ENCODE measurements at regions not wholly inside any gene's neighbourhood (a gene's known extent, or its start where the extent isn't known, plus 50 kb on each side); places are given as distances from the start of the nearest gene placed in this dataset.
A peak's percentile ranks its signal among the peaks of the same experiment; 100 is the strongest.

- Histone ChIP-seq H2AFZ (ENCODE audit: low read depth) (no peak overlapping the region), H3K9me2 (no peaks in the 10 kb centered on the region), H4K20me1 (ENCODE audit: insufficient read depth) (no peaks in the 10 kb centered on the region), H3K79me2 (ENCODE audit: insufficient read depth) (no peaks in the 10 kb centered on the region), H3K4me3 (ENCODE audit: low read depth in 2 of 2, low read length in 1 of 2) (no peak overlapping the region), H3F3A (replicated peaks; ENCODE audit: insufficient read depth) (peaks cover 35% of the 10 kb centered on the region), H3K4me2 (peak overlapping the region; percentile 41; the same call in 1 of the 2 replicates), H3K36me3 (replicated peaks in 1 of 2; ENCODE audit: control insufficient read depth in 1 of 2, insufficient read depth in 2 of 2, low read length in 1 of 2) (no peaks in the 10 kb centered on the region), H3K27me3 (ENCODE audit: insufficient read depth) (no peaks in the 10 kb centered on the region), H3K9ac (peak overlapping the region; percentile 59), H3K4me1 (ENCODE audit: control insufficient read depth in 1 of 2, insufficient read depth in 2 of 2, low read depth in 1 of 2, low read length in 1 of 2) (peaks cover 12 to 19% of the 10 kb centered on the region in 2 experiments; a peak in 3 of 4 replicates), H3K9me3 (no peaks in the 10 kb centered on the region), H3K27ac (ENCODE audit: low read depth in 2 of 2, low read length in 1 of 2) (peak overlapping the region; percentile 93 to 95)
- ChIA-PET POLR2A (no interaction called here), CTCF (interaction anchor here (1.0 to 1.8 kb wide), 7 partner anchors 8 to 179 kb away, joined by 3 to 9 read pairs (median 3); partner anchors contain the start of genes EHBP1 and TMEM17)
- 15% methylated on average over 3 of the region's 3 CpGs for WGBS (ENCODE audit: low lambda C conversion rate)
- DNase-seq = peak; percentile 57
- TF ChIP-seq RAD21 (IDR thresholded peaks at IDR 0.05; ENCODE audit: low read length) = peak; percentile 10; the same call in 1 of the 2 replicates
- peak; percentile 85; the same call in 1 of the 2 replicates for TF ChIP-seq RCOR1 (IDR thresholded peaks at IDR 0.05; ENCODE audit: low read length)
- TF ChIP-seq GABPA (IDR thresholded peaks at IDR 0.05; ENCODE audit: low read depth) = no peak
- TF ChIP-seq USF2 (IDR thresholded peaks at IDR 0.05; ENCODE audit: borderline replicate concordance, low read depth, low read length) = no peak
- peak; percentile 56; the same call in 1 of the 2 replicates for TF ChIP-seq TAF1 (IDR thresholded peaks at IDR 0.05; ENCODE audit: borderline replicate concordance, low read depth, low read length)
- TF ChIP-seq NFIC (IDR thresholded peaks at IDR 0.05; ENCODE audit: borderline replicate concordance) = peak; percentile 99
- TF ChIP-seq FOXM1 (IDR thresholded peaks at IDR 0.05; ENCODE audit: low read depth) = peak; percentile 100
- peak; percentile 96 for TF ChIP-seq RXRA (IDR thresholded peaks at IDR 0.05; ENCODE audit: borderline replicate concordance, low read depth)
- TF ChIP-seq NRF1 (IDR thresholded peaks at IDR 0.05; ENCODE audit: low read depth, low read length) = no peak
- peak; percentile 2; the same call in 1 of the 2 replicates for TF ChIP-seq SMC3 (IDR thresholded peaks at IDR 0.05; ENCODE audit: low read depth, low read length)
- peak; percentile 40; the same call in 1 of the 2 replicates for TF ChIP-seq ELF1 (IDR thresholded peaks at IDR 0.05)
- TF ChIP-seq ZBTB33 (IDR thresholded peaks at IDR 0.05; ENCODE audit: borderline replicate concordance, low read depth) = peak; percentile 86
- peak; percentile 70 for TF ChIP-seq MEF2A (IDR thresholded peaks at IDR 0.05; ENCODE audit: borderline replicate concordance, low read depth)
- peak; percentile 29 for TF ChIP-seq USF1 (IDR thresholded peaks at IDR 0.05; ENCODE audit: borderline replicate concordance, low read depth)
- peak; percentile 96 to 100 for TF ChIP-seq EP300 (IDR thresholded peaks at IDR 0.05; ENCODE audit: borderline replicate concordance in 1 of 2, low read depth in 1 of 2, low read length in 1 of 2)
- TF ChIP-seq IRF3 (IDR thresholded peaks at IDR 0.05; ENCODE audit: low read depth, low read length) = no peak
- no peak for TF ChIP-seq FOXJ3 (CRISPR knock-in tag; IDR thresholded peaks at IDR 0.05)
- TF ChIP-seq TCF12 (IDR thresholded peaks at IDR 0.05) = peak; percentile 100
- TF ChIP-seq JUND (IDR thresholded peaks at IDR 0.05) = peak; percentile 98
- peak; percentile 49; the same call in 1 of the 2 replicates for TF ChIP-seq MAX (IDR thresholded peaks at IDR 0.05; ENCODE audit: low read depth)
- TF ChIP-seq REST (IDR thresholded peaks at IDR 0.05; ENCODE audit: low read depth, low read length) = 0 out of 2 replicates have a peak, but pooled peaks have one; percentile 36
- peak; percentile 100 for TF ChIP-seq TEAD4 (IDR thresholded peaks at IDR 0.05; ENCODE audit: borderline replicate concordance, insufficient read depth)
- TF ChIP-seq MXI1 (IDR thresholded peaks at IDR 0.05; ENCODE audit: low read depth, low read length) = peak; percentile 9; the same call in 1 of the 2 replicates
These were observed 90.3 kb upstream of the TMEM17 start for GRCh38 chr2:62596061-62596921.

All from SK-N-SH (cell line).